ENCODE measurements at regions not wholly inside any gene's neighbourhood (a gene's known extent, or its start where the extent isn't known, plus 50 kb on each side); places are given as distances from the start of the nearest gene placed in this dataset.

- peak; percentile 18 for TF ChIP-seq CTCF (IDR thresholded peaks at IDR 0.05)
- no peaks in the 10 kb centered on the region for H3K9me3 ChIP-seq (ENCODE audit: control insufficient read depth, low read length)
- H3K27me3 ChIP-seq (ENCODE audit: control insufficient read depth, insufficient read depth, low read length) = no peaks in the 10 kb centered on the region
- H3K36me3 ChIP-seq (ENCODE audit: control insufficient read depth, insufficient read depth, low read length) = no peaks in the 10 kb centered on the region
- no peaks in the 10 kb centered on the region for H3K79me2 ChIP-seq
- no peak overlapping the region for H2AFZ ChIP-seq
- no peak overlapping the region for H3K4me3 ChIP-seq (ENCODE audit: low read depth, low read length)
- H3K27ac ChIP-seq = no peak overlapping the region
- no peaks in the 10 kb centered on the region for H3K4me1 ChIP-seq
- no peak overlapping the region for H3K4me2 ChIP-seq (ENCODE audit: low read length)
- no peak overlapping the region for H3K9ac ChIP-seq
Observed at GRCh38 chr1:78839704-78840277, 166.7 kb downstream of the ADGRL4 start.

All from parathyroid adenoma (tissue), 2 donors.